ENCODE measurements at regions not wholly inside any gene's neighbourhood (a gene's known extent, or its start where the extent isn't known, plus 50 kb on each side); places are given as distances from the start of the nearest gene placed in this dataset.

- TF ChIP-seq CTCF (IDR thresholded peaks at IDR 0.05; ENCODE audit: borderline replicate concordance, insufficient read depth, low read depth, low read length): no peak
These were observed 203.8 kb downstream of the RPLP1 start for GRCh38 chr15:69656271-69657030.

GRCh38 chr15:69657626-69658025, 205.0 kb downstream of the RPLP1 start:
- TF ChIP-seq CTCF (IDR thresholded peaks at IDR 0.05; ENCODE audit: borderline replicate concordance, insufficient read depth, low read depth, low read length): no peak
- no peak overlapping the region for H3K4me3 ChIP-seq (ENCODE audit: low read depth, low read length)

More at GRCh38 chr15:69656271-69657030, 203.8 kb downstream of the RPLP1 start:
- no peak overlapping the region for H3K4me3 ChIP-seq (ENCODE audit: low read depth, low read length)

GRCh38 chr15:69658411-69658945, 205.9 kb downstream of the RPLP1 start:
- TF ChIP-seq CTCF (IDR thresholded peaks at IDR 0.05; ENCODE audit: borderline replicate concordance, insufficient read depth, low read depth, low read length): no peak

GRCh38 chr15:69659454-69660050, 206.9 kb downstream of the RPLP1 start:
- TF ChIP-seq CTCF (IDR thresholded peaks at IDR 0.05; ENCODE audit: borderline replicate concordance, insufficient read depth, low read depth, low read length): no peak
- no peak overlapping the region for H3K4me3 ChIP-seq (ENCODE audit: low read depth, low read length)

More at GRCh38 chr15:69658411-69658945, 205.9 kb downstream of the RPLP1 start:
- H3K4me3 ChIP-seq (ENCODE audit: low read depth, low read length): no peak overlapping the region

GRCh38 chr15:69660114-69660513, 207.5 kb downstream of the RPLP1 start:
- no peak overlapping the region for H3K4me3 ChIP-seq (ENCODE audit: low read depth, low read length)
- TF ChIP-seq CTCF (IDR thresholded peaks at IDR 0.05; ENCODE audit: borderline replicate concordance, insufficient read depth, low read depth, low read length): no peak

- no peak for TF ChIP-seq CTCF (IDR thresholded peaks at IDR 0.05; ENCODE audit: borderline replicate concordance, insufficient read depth, low read depth, low read length)
- H3K4me3 ChIP-seq (ENCODE audit: low read depth, low read length): no peak overlapping the region
These were observed 208.2 kb downstream of the RPLP1 start for GRCh38 chr15:69660658-69661405.
